HEK293 (cell line): ENCODE measurements at regions not wholly inside any gene's neighbourhood (a gene's known extent, or its start where the extent isn't known, plus 50 kb on each side); places are given as distances from the start of the nearest gene placed in this dataset.

Experiments
- CTCF ChIA-PET: fragments of 350-600 bp; formaldehyde crosslinking; extraction: SDS; loops from one replicate; lab custom pipeline; 2021; ENCODE audit warnings: antibody characterized with exemption; lab: Yijun Ruan, JAX
- POLR2A ChIA-PET: fragments of 300-600 bp; formaldehyde crosslinking; extraction: SDS; loops from one replicate; lab custom pipeline; 2020; ENCODE audit warnings: antibody characterized with exemption, inconsistent platforms; lab: Yijun Ruan, JAX
- H3K27ac ChIP-seq: fragments of 200-500 bp; sonication (Bioruptor generic); 2 replicates; pipeline ENCODE4 v1.5.1; 2014; ENCODE audit warnings: low read depth, low read length, control low read depth, inconsistent platforms; ENCODE audit errors: extremely low read depth
- H3K36me3 ChIP-seq, 2 experiments: fragments of 200-500 bp in 1 of 2; sonication (Bioruptor generic) in 1 of 2; 1 replicate in 1 of 2; 2 replicates in 1 of 2; pipeline ENCODE4 v1.5.1; 2014 to 2017; ENCODE audit warnings: inconsistent platforms in 2 of 2, low read length in 2 of 2; ENCODE audit not compliant: control insufficient read depth in 2 of 2, insufficient read depth in 1 of 2
- H3K4me1 ChIP-seq: fragments of 200-500 bp; sonication (Bioruptor generic); 2 replicates; pipeline ENCODE4 v1.5.1; 2014; ENCODE audit warnings: mild to moderate bottlenecking, low read length, inconsistent platforms; ENCODE audit not compliant: control insufficient read depth, insufficient read depth
- H3K4me3 ChIP-seq: 2 replicates; pipeline ENCODE4 v1.5.1; 2011; ENCODE audit warnings: low read depth, mild to moderate bottlenecking, control low read depth, low read length, moderate library complexity
- H3K9me3 ChIP-seq: fragments of 200-500 bp; sonication (Bioruptor generic); 2 replicates; pipeline ENCODE4 v1.5.1; 2014; ENCODE audit warnings: low read depth, low read length, inconsistent platforms; ENCODE audit not compliant: control insufficient read depth, insufficient read depth
- BCL11A ChIP-seq: fragments of 450-650 bp; formaldehyde crosslinking; IDR thresholded peaks from 2 replicates; pipeline ENCODE4 v1.5.1; 2016; ENCODE audit warnings: low read depth, missing biosample characterization, missing genetic modification characterization
- GFI1B ChIP-seq: fragments of 450-650 bp; formaldehyde crosslinking; IDR thresholded peaks from 2 replicates; pipeline ENCODE4 v1.5.1; 2016; ENCODE audit warnings: missing biosample characterization, missing genetic modification characterization
- OSR2 ChIP-seq: fragments of 450-650 bp; formaldehyde crosslinking; IDR thresholded peaks from 2 replicates; pipeline ENCODE4 v1.5.1; 2016; ENCODE audit warnings: missing biosample characterization, missing genetic modification characterization
- PBX3 ChIP-seq: sonication (generic); formaldehyde crosslinking; IDR thresholded peaks from 2 replicates; pipeline ENCODE4 v1.8.1; 2022; ENCODE audit warnings: mild to moderate bottlenecking, moderate library complexity, missing genetic modification reagents
- SCRT2 ChIP-seq: fragments of 450-650 bp; formaldehyde crosslinking; IDR thresholded peaks from 2 replicates; pipeline ENCODE4 v1.5.1; 2016; ENCODE audit warnings: missing biosample characterization, missing genetic modification characterization
- TCF7L2 ChIP-seq: IDR thresholded peaks from 2 replicates; pipeline ENCODE4 v1.6.1; 2011; ENCODE audit warnings: low read depth, mild to moderate bottlenecking, inconsistent platforms, low read length, moderate library complexity, borderline replicate concordance
- WT1 ChIP-seq: fragments of 450-650 bp; formaldehyde crosslinking; IDR thresholded peaks from 2 replicates; pipeline ENCODE4 v1.5.1; 2016; ENCODE audit warnings: missing biosample characterization, missing genetic modification characterization
- ZBTB20 ChIP-seq: fragments of 450-650 bp; formaldehyde crosslinking; IDR thresholded peaks from 2 replicates; pipeline ENCODE4 v1.5.1; 2016; ENCODE audit warnings: missing biosample characterization, missing genetic modification characterization
- ZBTB7A ChIP-seq: fragments of 450-650 bp; formaldehyde crosslinking; IDR thresholded peaks from 2 replicates; pipeline ENCODE4 v1.5.1; 2016; ENCODE audit warnings: low read depth, missing biosample characterization, missing genetic modification characterization
- ZBTB8A ChIP-seq: fragments of 450-650 bp; formaldehyde crosslinking; IDR thresholded peaks from 2 replicates; pipeline ENCODE4 v1.5.1; 2016; ENCODE audit warnings: missing biosample characterization, missing genetic modification characterization
- ZFP3 ChIP-seq: fragments of 450-650 bp; formaldehyde crosslinking; IDR thresholded peaks from 2 replicates; pipeline ENCODE4 v1.5.1; 2016; ENCODE audit warnings: low read depth, missing biosample characterization, missing genetic modification characterization
- ZNF10 ChIP-seq: fragments of 450-650 bp; formaldehyde crosslinking; IDR thresholded peaks from 2 replicates; pipeline ENCODE4 v1.5.1; 2017; ENCODE audit warnings: missing biosample characterization, missing genetic modification characterization
- ZNF132 ChIP-seq: fragments of 450-650 bp; formaldehyde crosslinking; IDR thresholded peaks from 2 replicates; pipeline ENCODE4 v1.5.1; 2017; ENCODE audit warnings: missing biosample characterization, missing genetic modification characterization, borderline replicate concordance
- ZNF157 ChIP-seq: fragments of 450-650 bp; formaldehyde crosslinking; IDR thresholded peaks from 2 replicates; pipeline ENCODE4 v1.5.1; 2016; ENCODE audit warnings: missing biosample characterization, missing genetic modification characterization
- ZNF19 ChIP-seq: fragments of 450-650 bp; formaldehyde crosslinking; IDR thresholded peaks from 2 replicates; pipeline ENCODE4; 2016; ENCODE audit warnings: missing biosample characterization, missing genetic modification characterization, low read depth
- ZNF239 ChIP-seq: fragments of 450-650 bp; formaldehyde crosslinking; IDR thresholded peaks from 2 replicates; pipeline ENCODE4 v1.5.1; 2016; ENCODE audit warnings: missing biosample characterization, missing genetic modification characterization
- ZNF24 ChIP-seq: fragments of 450-650 bp; formaldehyde crosslinking; IDR thresholded peaks from 2 replicates; pipeline ENCODE4 v1.5.1; 2016; ENCODE audit warnings: missing biosample characterization, missing genetic modification characterization
- ZNF248 ChIP-seq: fragments of 450-650 bp; formaldehyde crosslinking; IDR thresholded peaks from 2 replicates; pipeline ENCODE4 v1.5.1; 2017; ENCODE audit warnings: missing biosample characterization, missing genetic modification characterization
- ZNF544 ChIP-seq: fragments of 450-650 bp; formaldehyde crosslinking; IDR thresholded peaks from 2 replicates; pipeline ENCODE4 v1.5.0; 2017; ENCODE audit warnings: missing biosample characterization, missing genetic modification characterization
- ZNF747 ChIP-seq: fragments of 450-650 bp; formaldehyde crosslinking; IDR thresholded peaks from 2 replicates; pipeline ENCODE4 v1.5.1; 2016; ENCODE audit warnings: missing biosample characterization, missing genetic modification characterization
- ZNF76 ChIP-seq: fragments of 450-650 bp; formaldehyde crosslinking; IDR thresholded peaks from 2 replicates; pipeline ENCODE4; 2016; ENCODE audit warnings: low read depth, missing biosample characterization, missing genetic modification characterization, borderline replicate concordance
- ZNF776 ChIP-seq: fragments of 450-650 bp; formaldehyde crosslinking; IDR thresholded peaks from 2 replicates; pipeline ENCODE4 v1.5.0; 2017; ENCODE audit warnings: missing biosample characterization, missing genetic modification characterization, borderline replicate concordance
- ZSCAN16 ChIP-seq: fragments of 450-650 bp; formaldehyde crosslinking; IDR thresholded peaks from 2 replicates; pipeline ENCODE4 v1.5.1; 2016; ENCODE audit warnings: missing biosample characterization, missing genetic modification characterization
- ZXDB ChIP-seq: fragments of 450-650 bp; formaldehyde crosslinking; IDR thresholded peaks from 2 replicates; pipeline ENCODE4 v1.5.1; 2016; ENCODE audit warnings: missing biosample characterization, missing genetic modification characterization
- TF ChIP-seq, protein P1 (sequence below): fragments of 450-650 bp; formaldehyde crosslinking; IDR thresholded peaks from 2 replicates; pipeline ENCODE4; 2016; ENCODE audit warnings: missing biosample characterization, missing genetic modification characterization
- TF ChIP-seq, protein P2 (sequence below): fragments of 450-650 bp; formaldehyde crosslinking; IDR thresholded peaks from 2 replicates; pipeline ENCODE4 v1.5.1; 2017; ENCODE audit warnings: missing biosample characterization, mild to moderate bottlenecking, missing genetic modification characterization, moderate library complexity
- TF ChIP-seq, protein P3 (sequence below): fragments of 450-650 bp; formaldehyde crosslinking; IDR thresholded peaks from 2 replicates; pipeline ENCODE4 v1.5.1; 2016; ENCODE audit warnings: missing biosample characterization, missing genetic modification characterization
- TF ChIP-seq, protein P4 (sequence below): fragments of 450-650 bp; IDR thresholded peaks from 2 replicates; pipeline ENCODE4 v1.5.1; 2018; ENCODE audit warnings: missing biosample characterization, mild to moderate bottlenecking, missing genetic modification characterization

DNA sequence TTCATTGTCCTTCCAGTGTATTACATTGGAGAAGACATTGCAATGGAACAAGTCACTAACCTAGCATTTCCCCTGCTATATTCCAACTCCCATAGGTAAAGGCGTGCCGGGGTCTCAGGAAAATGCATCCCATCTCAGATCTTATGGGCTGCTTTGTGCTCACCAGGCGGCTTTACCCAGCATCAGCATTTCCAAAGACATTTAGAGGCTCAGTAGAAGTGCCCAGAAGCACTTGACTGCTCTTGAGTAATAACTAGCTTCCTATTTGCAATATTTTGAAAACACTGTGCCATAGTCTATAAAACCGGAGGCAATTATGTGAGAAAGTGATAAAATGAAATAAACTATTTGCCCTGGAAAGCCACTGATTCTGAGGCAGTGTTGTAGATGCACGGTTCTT lies 415.0 kb upstream of the NPVF start:
- no peaks in the 10 kb centered on the region for H3K9me3 ChIP-seq
- no peaks in the 10 kb centered on the region for H3K36me3 ChIP-seq
- no peak overlapping the region for H3K4me3 ChIP-seq
- no peaks in the 10 kb centered on the region for H3K4me1 ChIP-seq
- ChIA-PET POLR2A (no interaction called here), CTCF (no interaction called here)
- TF ChIP-seq SCRT2 (tag by site-specific recombination) (no peak), ZNF132 (tag by site-specific recombination) (no peak), ZSCAN16 (tag by site-specific recombination) (no peak), ZFP3 (tag by site-specific recombination) (no peak), ZNF747 (no peak), BCL11A (tag by site-specific recombination) (no peak), ZBTB20 (tag by site-specific recombination) (no peak), ZNF776 (tag by site-specific recombination) (no peak), PBX3 (CRISPR knock-in tag) (no peak), ZBTB7A (tag by site-specific recombination) (no peak), TCF7L2 (no peak), ZNF24 (no peak), ZNF19 (tag by site-specific recombination) (no peak), ZNF157 (tag by site-specific recombination) (no peak), ZNF239 (tag by site-specific recombination) (no peak), ZNF76 (tag by site-specific recombination) (no peak), ZBTB8A (no peak), GFI1B (no peak)
- TF ChIP-seq, protein P1, sequence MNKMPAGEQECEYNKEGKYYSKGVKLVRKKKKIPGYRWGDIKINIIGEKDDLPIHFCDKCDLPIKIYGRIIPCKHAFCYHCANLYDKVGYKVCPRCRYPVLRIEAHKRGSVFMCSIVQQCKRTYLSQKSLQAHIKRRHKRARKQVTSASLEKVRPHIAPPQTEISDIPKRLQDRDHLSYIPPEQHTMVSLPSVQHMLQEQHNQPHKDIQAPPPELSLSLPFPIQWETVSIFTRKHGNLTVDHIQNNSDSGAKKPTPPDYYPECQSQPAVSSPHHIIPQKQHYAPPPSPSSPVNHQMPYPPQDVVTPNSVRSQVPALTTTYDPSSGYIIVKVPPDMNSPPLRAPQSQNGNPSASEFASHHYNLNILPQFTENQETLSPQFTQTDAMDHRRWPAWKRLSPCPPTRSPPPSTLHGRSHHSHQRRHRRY = no peak
- TF ChIP-seq, protein P2, sequence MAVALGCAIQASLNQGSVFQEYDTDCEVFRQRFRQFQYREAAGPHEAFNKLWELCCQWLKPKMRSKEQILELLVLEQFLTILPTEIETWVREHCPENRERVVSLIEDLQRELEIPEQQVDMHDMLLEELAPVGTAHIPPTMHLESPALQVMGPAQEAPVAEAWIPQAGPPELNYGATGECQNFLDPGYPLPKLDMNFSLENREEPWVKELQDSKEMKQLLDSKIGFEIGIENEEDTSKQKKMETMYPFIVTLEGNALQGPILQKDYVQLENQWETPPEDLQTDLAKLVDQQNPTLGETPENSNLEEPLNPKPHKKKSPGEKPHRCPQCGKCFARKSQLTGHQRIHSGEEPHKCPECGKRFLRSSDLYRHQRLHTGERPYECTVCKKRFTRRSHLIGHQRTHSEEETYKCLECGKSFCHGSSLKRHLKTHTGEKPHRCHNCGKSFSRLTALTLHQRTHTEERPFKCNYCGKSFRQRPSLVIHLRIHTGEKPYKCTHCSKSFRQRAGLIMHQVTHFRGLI (tag by site-specific recombination) = no peak
- no peak overlapping the region for H3K27ac ChIP-seq

DNA sequence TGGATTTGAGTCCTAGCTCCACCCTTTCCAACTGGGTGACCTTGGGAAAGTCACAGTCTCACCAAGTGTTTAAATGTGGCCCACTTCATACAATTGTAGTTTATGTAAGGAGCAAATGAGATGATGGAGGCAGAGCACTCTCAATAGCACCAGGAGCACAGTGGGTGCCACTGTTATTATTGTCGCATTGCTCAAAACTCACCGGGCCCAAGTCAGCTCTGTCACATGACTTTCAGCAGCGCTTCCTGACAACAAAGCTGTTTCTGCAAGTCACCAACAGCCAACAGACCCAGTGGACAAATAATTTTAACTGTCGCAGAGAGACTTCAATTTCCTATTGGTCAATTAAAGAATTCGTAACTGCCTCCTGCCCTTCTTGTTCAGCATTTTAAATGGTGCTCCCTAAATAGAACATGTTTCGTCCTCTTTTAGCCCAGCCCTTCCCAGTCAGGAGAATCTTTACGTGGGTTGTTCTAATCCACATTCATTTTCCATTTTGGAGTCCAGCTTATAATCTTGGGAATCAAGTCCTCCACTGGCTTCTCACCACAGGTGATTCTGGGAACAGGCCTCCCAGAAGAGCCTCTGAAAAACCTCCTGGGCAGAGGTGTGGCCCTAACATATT lies 415.6 kb upstream of the NPVF start:
- no peak overlapping the region for H3K27ac ChIP-seq
- no peak for TF ChIP-seq ZNF24
- no peak for TF ChIP-seq OSR2
- TF ChIP-seq, protein P3, sequence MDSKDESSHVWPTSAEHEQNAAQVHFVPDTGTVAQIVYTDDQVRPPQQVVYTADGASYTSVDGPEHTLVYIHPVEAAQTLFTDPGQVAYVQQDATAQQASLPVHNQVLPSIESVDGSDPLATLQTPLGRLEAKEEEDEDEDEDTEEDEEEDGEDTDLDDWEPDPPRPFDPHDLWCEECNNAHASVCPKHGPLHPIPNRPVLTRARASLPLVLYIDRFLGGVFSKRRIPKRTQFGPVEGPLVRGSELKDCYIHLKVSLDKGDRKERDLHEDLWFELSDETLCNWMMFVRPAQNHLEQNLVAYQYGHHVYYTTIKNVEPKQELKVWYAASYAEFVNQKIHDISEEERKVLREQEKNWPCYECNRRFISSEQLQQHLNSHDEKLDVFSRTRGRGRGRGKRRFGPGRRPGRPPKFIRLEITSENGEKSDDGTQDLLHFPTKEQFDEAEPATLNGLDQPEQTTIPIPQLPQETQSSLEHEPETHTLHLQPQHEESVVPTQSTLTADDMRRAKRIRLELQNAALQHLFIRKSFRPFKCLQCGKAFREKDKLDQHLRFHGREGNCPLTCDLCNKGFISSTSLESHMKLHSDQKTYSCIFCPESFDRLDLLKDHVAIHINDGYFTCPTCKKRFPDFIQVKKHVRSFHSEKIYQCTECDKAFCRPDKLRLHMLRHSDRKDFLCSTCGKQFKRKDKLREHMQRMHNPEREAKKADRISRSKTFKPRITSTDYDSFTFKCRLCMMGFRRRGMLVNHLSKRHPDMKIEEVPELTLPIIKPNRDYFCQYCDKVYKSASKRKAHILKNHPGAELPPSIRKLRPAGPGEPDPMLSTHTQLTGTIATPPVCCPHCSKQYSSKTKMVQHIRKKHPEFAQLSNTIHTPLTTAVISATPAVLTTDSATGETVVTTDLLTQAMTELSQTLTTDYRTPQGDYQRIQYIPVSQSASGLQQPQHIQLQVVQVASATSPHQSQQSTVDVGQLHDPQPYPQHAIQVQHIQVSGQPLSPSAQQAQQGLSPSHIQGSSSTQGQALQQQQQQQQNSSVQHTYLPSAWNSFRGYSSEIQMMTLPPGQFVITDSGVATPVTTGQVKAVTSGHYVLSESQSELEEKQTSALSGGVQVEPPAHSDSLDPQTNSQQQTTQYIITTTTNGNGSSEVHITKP = no peak
- TF ChIP-seq, protein P4, sequence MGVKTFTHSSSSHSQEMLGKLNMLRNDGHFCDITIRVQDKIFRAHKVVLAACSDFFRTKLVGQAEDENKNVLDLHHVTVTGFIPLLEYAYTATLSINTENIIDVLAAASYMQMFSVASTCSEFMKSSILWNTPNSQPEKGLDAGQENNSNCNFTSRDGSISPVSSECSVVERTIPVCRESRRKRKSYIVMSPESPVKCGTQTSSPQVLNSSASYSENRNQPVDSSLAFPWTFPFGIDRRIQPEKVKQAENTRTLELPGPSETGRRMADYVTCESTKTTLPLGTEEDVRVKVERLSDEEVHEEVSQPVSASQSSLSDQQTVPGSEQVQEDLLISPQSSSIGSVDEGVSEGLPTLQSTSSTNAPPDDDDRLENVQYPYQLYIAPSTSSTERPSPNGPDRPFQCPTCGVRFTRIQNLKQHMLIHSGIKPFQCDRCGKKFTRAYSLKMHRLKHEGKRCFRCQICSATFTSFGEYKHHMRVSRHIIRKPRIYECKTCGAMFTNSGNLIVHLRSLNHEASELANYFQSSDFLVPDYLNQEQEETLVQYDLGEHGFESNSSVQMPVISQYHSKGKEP (tag by site-specific recombination) = no peak
- TF ChIP-seq ZNF544 (tag by site-specific recombination) = no peak
- no peak for TF ChIP-seq ZNF248 (tag by site-specific recombination)
- TF ChIP-seq WT1 = no peak
- TF ChIP-seq ZNF10 (tag by site-specific recombination) = no peak
- TF ChIP-seq ZXDB (tag by site-specific recombination) = no peak
- POLR2A ChIA-PET = no interaction called here
- H3K9me3 ChIP-seq = no peaks in the 10 kb centered on the region
- no peaks in the 10 kb centered on the region for H3K36me3 ChIP-seq
- no peak overlapping the region for H3K4me3 ChIP-seq
- no peaks in the 10 kb centered on the region for H3K4me1 ChIP-seq
- CTCF ChIA-PET = no interaction called here
